GM12864 (cell line): ENCODE measurements at regions not wholly inside any gene's neighbourhood (a gene's known extent, or its start where the extent isn't known, plus 50 kb on each side); places are given as distances from the start of the nearest gene placed in this dataset.

ENCODE experiments used
- DNase-seq: peaks from one replicate; pipeline ENCODE4 v3.0.0-alpha.2; 2011; ENCODE audit warnings: low read depth
- H3K4me3 ChIP-seq: 2 replicates; pipeline ENCODE4 v1.5.1; 2011; ENCODE audit warnings: mild to moderate bottlenecking, low read depth, low read length, control low read depth
- TF ChIP-seq, protein P1 (sequence below): IDR thresholded peaks from 2 replicates; pipeline ENCODE4 v1.5.1; 2011; ENCODE audit warnings: low read depth, mild to moderate bottlenecking, moderate library complexity, low read length, control low read depth, inconsistent platforms; ENCODE audit errors: missing control alignments

DNA sequence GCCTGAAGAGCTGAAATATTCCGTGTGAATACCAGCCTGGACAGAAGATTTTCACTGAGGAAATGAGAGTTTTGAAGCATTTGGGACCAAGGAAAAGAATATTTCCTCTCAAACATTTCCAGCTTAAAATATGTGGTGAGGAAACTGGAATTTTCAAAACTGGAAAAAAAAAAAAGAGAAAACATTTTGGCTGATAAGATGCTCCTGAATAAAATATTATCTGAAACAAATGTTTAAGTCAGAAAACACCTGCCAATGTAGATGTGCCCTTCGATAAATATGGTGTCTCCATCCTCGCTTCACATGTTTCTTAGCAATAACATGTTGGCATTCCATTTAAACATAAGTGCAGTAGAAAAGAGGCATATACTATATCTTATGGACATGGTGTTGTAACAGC, 567.0 kb downstream of the PRKD1 start:
- H3K4me3 ChIP-seq: no peak overlapping the region
- TF ChIP-seq, protein P1, sequence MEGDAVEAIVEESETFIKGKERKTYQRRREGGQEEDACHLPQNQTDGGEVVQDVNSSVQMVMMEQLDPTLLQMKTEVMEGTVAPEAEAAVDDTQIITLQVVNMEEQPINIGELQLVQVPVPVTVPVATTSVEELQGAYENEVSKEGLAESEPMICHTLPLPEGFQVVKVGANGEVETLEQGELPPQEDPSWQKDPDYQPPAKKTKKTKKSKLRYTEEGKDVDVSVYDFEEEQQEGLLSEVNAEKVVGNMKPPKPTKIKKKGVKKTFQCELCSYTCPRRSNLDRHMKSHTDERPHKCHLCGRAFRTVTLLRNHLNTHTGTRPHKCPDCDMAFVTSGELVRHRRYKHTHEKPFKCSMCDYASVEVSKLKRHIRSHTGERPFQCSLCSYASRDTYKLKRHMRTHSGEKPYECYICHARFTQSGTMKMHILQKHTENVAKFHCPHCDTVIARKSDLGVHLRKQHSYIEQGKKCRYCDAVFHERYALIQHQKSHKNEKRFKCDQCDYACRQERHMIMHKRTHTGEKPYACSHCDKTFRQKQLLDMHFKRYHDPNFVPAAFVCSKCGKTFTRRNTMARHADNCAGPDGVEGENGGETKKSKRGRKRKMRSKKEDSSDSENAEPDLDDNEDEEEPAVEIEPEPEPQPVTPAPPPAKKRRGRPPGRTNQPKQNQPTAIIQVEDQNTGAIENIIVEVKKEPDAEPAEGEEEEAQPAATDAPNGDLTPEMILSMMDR: no peak
- DNase-seq: no peak

DNA sequence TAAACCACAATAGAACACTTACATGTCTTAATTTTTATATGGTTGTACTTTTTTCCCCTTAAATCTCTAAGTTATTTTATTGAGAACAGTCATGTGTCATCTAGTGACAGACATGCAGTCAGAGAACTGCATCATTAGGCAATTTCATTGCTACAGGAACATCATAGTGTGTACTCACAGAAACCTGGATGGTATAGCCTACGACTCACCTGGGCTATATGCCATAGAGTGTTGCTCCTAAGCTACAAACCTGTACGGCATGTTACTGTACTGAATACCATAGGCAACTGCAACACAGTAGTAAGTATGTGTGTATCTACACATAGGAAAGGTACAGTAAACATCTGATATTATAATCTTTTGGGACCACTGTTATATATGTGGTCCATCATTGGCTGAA, 557.6 kb downstream of the PRKD1 start:
- no peak for DNase-seq
- TF ChIP-seq, protein P1: no peak
- no peak overlapping the region for H3K4me3 ChIP-seq

DNA sequence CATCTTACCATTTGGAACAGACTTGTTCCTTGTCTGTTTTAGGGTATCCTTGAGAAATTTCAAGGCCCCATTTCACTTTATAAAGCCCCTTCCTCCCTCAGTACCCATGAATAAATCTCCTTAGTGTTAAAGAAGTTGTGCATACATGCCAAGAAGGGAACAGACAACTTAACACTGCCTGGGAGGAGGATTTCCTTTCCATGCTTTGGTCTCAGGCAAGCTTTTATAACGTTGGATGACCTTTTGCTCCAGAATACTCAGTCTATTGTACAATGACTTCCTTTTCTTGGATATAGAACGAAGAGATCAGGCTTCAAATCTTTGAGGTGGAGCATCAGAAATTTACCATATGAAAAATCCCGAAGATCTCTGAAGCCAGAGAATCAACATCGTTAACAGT, 551.4 kb downstream of the PRKD1 start:
- DNase-seq: no peak
- TF ChIP-seq, protein P1: no peak
- no peak overlapping the region for H3K4me3 ChIP-seq

DNA sequence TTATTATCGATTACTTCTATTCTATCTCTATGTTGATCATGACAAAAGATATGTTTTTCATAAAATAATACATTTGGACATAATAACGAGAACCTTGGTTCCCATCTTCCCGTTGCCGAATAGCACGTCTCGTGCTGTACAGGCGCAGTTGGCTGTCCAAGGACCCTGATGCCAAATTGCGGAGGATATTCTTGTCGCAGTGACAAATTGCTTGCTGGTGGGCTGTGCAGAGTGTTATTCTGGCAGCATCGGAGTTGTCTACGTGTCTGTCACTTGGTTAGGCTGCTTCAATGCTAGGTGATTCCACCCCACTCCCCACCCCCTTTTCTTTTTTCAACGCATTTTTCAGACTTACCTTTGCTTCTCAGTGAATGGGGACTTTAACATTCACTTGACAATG, 546.8 kb downstream of the PRKD1 start:
- H3K4me3 ChIP-seq: no peak overlapping the region
- TF ChIP-seq, protein P1: no peak

DNA sequence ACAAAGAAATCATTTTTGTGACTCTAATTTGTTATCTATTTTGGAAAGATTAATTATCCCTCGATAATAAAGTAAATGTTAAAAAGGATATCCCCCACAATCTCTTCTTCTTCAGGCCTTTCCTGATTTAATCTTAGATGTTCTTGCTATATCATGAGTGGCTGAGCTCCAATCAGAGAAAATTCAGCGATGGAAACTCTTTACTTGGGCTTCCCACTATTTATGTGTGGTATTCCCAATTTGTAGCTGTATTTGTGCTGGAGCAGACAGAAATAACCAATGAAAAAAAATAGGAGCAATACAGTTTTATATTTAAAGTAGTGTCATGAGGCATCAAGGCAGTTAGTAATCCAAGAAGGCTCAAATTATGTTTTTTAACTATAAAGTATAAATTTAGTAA, 539.1 kb downstream of the PRKD1 start:
- no peak for DNase-seq
- H3K4me3 ChIP-seq: no peak overlapping the region
- TF ChIP-seq, protein P1: no peak

More for the DNA sequence above, 546.8 kb downstream of the PRKD1 start:
- DNase-seq: no peak

DNA sequence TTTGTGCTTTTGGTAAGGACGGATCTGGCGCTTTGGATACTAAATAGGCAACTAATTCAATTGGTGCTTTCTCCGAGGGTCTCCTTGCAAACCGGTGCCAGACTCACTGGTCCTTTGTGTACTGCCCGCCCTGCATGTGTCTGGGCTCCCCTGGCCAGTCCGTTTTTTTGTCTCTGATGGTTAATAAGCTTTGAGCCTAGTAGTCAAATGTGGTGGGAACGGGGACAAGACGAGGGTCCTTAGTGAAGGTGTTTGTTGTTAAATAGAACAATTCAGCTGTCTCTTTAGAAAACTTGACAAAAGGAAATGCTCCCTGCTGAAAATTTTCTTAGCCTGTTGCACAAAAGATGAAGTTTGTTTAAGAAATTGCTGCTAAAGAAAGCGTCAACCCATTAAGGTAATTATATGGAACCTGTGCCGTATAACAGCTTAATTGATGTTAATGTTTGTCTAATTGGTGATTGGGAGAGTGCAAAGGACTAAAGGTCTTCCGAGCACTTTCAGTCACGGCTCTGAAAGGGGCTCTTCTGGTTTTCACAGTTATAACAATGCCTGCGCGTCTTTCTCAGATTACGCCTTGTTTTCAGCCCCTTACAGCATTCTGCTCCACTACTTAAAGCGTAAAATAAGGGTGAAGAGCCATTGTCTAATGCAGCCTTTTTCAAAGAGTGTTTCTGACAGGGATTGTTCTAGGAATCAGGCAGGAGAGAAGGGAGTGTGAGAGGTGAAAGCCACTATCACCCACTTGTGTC, 537.4 kb downstream of the PRKD1 start:
- DNase-seq: no peak
- TF ChIP-seq, protein P1: no peak
- no peak overlapping the region for H3K4me3 ChIP-seq

DNA sequence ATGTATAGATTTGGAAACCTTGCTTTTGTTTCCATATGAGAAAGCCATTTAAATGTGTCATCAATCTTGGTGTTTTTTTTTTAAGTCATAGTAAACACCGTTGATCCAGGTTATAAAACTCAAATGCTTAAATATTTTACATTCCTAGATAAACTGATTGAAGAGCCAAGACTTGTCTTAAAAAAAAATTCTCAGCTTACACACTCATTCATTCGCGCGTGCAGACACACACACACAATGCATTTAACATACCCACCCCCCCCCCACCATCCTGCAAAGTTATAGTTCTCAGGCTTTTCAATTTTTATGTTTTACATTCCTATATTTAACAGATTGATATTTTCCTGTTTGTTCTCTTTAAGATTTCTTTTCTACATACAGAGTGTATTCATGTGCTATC, 536.4 kb downstream of the PRKD1 start:
- H3K4me3 ChIP-seq: no peak overlapping the region
- no peak for DNase-seq
- TF ChIP-seq, protein P1: no peak
